ENCODE measurements at regions not wholly inside any gene's neighbourhood (a gene's known extent, or its start where the extent isn't known, plus 50 kb on each side); places are given as distances from the start of the nearest gene placed in this dataset.
"Not testable (repeated sequence)": the region's sequence is repeated elsewhere in the genome, so short reads cannot be mapped to it uniquely, and the experiment has no call there.

- Mint-ChIP-seq H3K9me3 (peaks cover 10% of the 10 kb centered on the region), H3K36me3 (ENCODE audit: low read depth) (peaks cover 50% of the 10 kb centered on the region), H3K4me1 (ENCODE audit: low read depth) (peaks cover 23% of the 10 kb centered on the region), H3K27ac (no peak overlapping the region), H3K4me3 (no peak overlapping the region), H3K27me3 (ENCODE audit: low read depth) (no peaks in the 10 kb centered on the region)
Measured at GRCh38 chr12:124478416-124478815, 89.0 kb downstream of the NCOR2 start.

- Mint-ChIP-seq H3K27me3 (ENCODE audit: low read depth) (no peaks in the 10 kb centered on the region), H3K27ac (no peak overlapping the region), H3K36me3 (ENCODE audit: low read depth) (peaks cover 59% of the 10 kb centered on the region), H3K9me3 (peaks cover 19% of the 10 kb centered on the region), H3K4me3 (no peak overlapping the region), H3K4me1 (ENCODE audit: low read depth) (peaks cover 23% of the 10 kb centered on the region)
Measured at GRCh38 chr12:124477107-124477915, 90.1 kb downstream of the NCOR2 start.

GRCh38 chr12:124476011-124476400, 91.4 kb downstream of the NCOR2 start:
- Mint-ChIP-seq H3K27ac (no peak overlapping the region), H3K27me3 (ENCODE audit: low read depth) (no peaks in the 10 kb centered on the region), H3K9me3 (peaks cover 19% of the 10 kb centered on the region), H3K4me3 (no peak overlapping the region), H3K4me1 (ENCODE audit: low read depth) (peaks cover 17% of the 10 kb centered on the region), H3K36me3 (ENCODE audit: low read depth) (peaks cover 65% of the 10 kb centered on the region)

GRCh38 chr12:124475295-124476010, 92.0 kb downstream of the NCOR2 start:
- peaks cover 13% of the 10 kb centered on the region for H3K4me1 Mint-ChIP-seq (ENCODE audit: low read depth)
- H3K27ac Mint-ChIP-seq = no peak overlapping the region
- H3K36me3 Mint-ChIP-seq (ENCODE audit: low read depth) = peaks cover 66% of the 10 kb centered on the region

DNA sequence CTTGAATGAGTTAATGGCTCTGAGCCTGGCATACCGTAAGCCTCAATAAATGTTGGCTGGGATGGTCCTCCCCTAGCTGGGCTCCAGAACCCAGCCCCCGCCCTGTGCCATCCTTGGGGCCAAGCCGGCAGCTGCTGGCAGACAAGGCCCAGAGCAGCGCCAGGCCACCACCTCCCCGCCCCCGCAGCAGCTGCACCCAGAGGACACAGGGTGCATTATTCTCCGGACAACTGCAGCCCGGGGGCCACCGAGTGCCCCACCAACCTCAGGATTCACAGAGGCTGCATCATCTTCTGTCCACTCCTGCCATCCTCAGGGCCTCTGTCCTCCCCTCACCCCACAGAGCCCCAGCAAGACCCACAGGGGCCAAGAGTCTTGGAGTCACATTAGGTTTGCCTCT, 92.7 kb downstream of the NCOR2 start:
- peaks cover 27% of the 10 kb centered on the region for H3K9me3 Mint-ChIP-seq
- H3K27ac Mint-ChIP-seq = no peak overlapping the region
- H3K4me1 Mint-ChIP-seq (ENCODE audit: low read depth) = peaks cover 10% of the 10 kb centered on the region
- no peaks in the 10 kb centered on the region for H3K27me3 Mint-ChIP-seq (ENCODE audit: low read depth)
- H3K4me3 Mint-ChIP-seq = no peak overlapping the region
- H3K36me3 Mint-ChIP-seq (ENCODE audit: low read depth) = peaks cover 70% of the 10 kb centered on the region

More at GRCh38 chr12:124475295-124476010, 92.0 kb downstream of the NCOR2 start:
- no peaks in the 10 kb centered on the region for H3K27me3 Mint-ChIP-seq (ENCODE audit: low read depth)
- H3K9me3 Mint-ChIP-seq = peaks cover 20% of the 10 kb centered on the region
- H3K4me3 Mint-ChIP-seq = no peak overlapping the region

DNA sequence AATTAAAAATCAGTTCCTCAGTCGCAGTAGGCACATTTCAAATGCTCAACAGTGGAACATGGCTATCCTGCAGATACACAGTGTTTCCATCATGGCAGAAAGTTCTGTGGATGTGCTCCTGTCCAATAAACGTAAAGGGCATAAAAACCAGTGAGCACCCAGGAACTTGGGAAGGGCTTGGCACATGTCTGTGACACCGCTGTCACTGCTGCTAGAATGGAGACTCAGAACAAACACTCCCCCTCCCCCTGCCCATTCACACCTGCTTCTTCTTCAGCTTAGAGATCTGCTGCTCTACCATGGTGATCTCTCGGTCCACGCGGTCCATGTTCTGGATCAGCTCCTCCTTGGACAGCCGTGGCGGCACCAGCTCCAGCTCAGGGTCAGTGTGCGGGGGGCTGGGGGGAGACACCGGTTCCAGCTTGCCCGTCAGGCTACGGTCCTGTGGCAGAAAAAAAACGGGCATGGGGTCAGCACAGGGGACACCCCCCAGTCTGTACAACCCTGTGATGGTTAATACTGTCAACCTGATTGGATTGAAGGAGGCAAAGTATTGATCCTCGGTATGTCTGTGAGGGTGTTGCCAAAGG, 94.6 kb downstream of the NCOR2 start:
- H3K36me3 Mint-ChIP-seq (ENCODE audit: low read depth) = peaks cover 70% of the 10 kb centered on the region
- H3K27ac Mint-ChIP-seq = no peak overlapping the region
- peaks cover under 1% of the 10 kb centered on the region for H3K4me1 Mint-ChIP-seq (ENCODE audit: low read depth)
- H3K9me3 Mint-ChIP-seq = peaks cover 36% of the 10 kb centered on the region
- no peak overlapping the region for H3K4me3 Mint-ChIP-seq
- H3K27me3 Mint-ChIP-seq (ENCODE audit: low read depth) = no peaks in the 10 kb centered on the region

- Mint-ChIP-seq H3K9me3 (peaks cover 36% of the 10 kb centered on the region), H3K36me3 (ENCODE audit: low read depth) (peaks cover 63% of the 10 kb centered on the region), H3K4me1 (ENCODE audit: low read depth) (peaks cover 5% of the 10 kb centered on the region), H3K27ac (no peak overlapping the region), H3K4me3 (no peak overlapping the region), H3K27me3 (ENCODE audit: low read depth) (no peaks in the 10 kb centered on the region)
Measured at GRCh38 chr12:124471828-124472227, 95.6 kb downstream of the NCOR2 start.

GRCh38 chr12:124470806-124471205, 96.6 kb downstream of the NCOR2 start:
- peaks cover 36% of the 10 kb centered on the region for H3K9me3 Mint-ChIP-seq
- H3K4me3 Mint-ChIP-seq = no peak overlapping the region
- H3K4me1 Mint-ChIP-seq (ENCODE audit: low read depth) = peaks cover 13% of the 10 kb centered on the region
- no peak overlapping the region for H3K27ac Mint-ChIP-seq
- peaks cover 62% of the 10 kb centered on the region for H3K36me3 Mint-ChIP-seq (ENCODE audit: low read depth)
- H3K27me3 Mint-ChIP-seq (ENCODE audit: low read depth) = no peaks in the 10 kb centered on the region

GRCh38 chr12:124470139-124470538, 97.3 kb downstream of the NCOR2 start:
- Mint-ChIP-seq H3K9me3 (peaks cover 36% of the 10 kb centered on the region), H3K4me3 (no peak overlapping the region), H3K27ac (no peak overlapping the region), H3K27me3 (ENCODE audit: low read depth) (no peaks in the 10 kb centered on the region), H3K36me3 (ENCODE audit: low read depth) (peaks cover 65% of the 10 kb centered on the region), H3K4me1 (ENCODE audit: low read depth) (peaks cover 18% of the 10 kb centered on the region)

- H3K9me3 Mint-ChIP-seq = peaks cover 43% of the 10 kb centered on the region
- peaks cover 69% of the 10 kb centered on the region for H3K36me3 Mint-ChIP-seq (ENCODE audit: low read depth)
- no peak overlapping the region for H3K4me3 Mint-ChIP-seq
- H3K4me1 Mint-ChIP-seq (ENCODE audit: low read depth) = peaks cover 19% of the 10 kb centered on the region
- H3K27ac Mint-ChIP-seq = no peak overlapping the region
- no peaks in the 10 kb centered on the region for H3K27me3 Mint-ChIP-seq (ENCODE audit: low read depth)
Measured at GRCh38 chr12:124469193-124469888, 98.1 kb downstream of the NCOR2 start.

- H3K4me1 Mint-ChIP-seq (ENCODE audit: low read depth) = peaks cover 23% of the 10 kb centered on the region
- H3K27me3 Mint-ChIP-seq (ENCODE audit: low read depth); H3K4me3 Mint-ChIP-seq: not testable (repeated sequence)
- peak overlapping the region; percentile 41 for H3K27ac Mint-ChIP-seq
- H3K9me3 Mint-ChIP-seq = peaks cover 25% of the 10 kb centered on the region
- peaks cover 58% of the 10 kb centered on the region for H3K36me3 Mint-ChIP-seq (ENCODE audit: low read depth)
Measured at GRCh38 chr12:124467549-124467948, 99.9 kb downstream of the NCOR2 start.

GRCh38 chr12:124466216-124467128, 100.9 kb downstream of the NCOR2 start:
- Mint-ChIP-seq H3K9me3 (peaks cover 25% of the 10 kb centered on the region), H3K4me1 (ENCODE audit: low read depth) (peaks cover 23% of the 10 kb centered on the region), H3K36me3 (ENCODE audit: low read depth) (peaks cover 49% of the 10 kb centered on the region), H3K27me3 (ENCODE audit: low read depth) (no peaks in the 10 kb centered on the region), H3K4me3 (peak overlapping the region; percentile 64), H3K27ac (peak overlapping the region; percentile 72)

DNA sequence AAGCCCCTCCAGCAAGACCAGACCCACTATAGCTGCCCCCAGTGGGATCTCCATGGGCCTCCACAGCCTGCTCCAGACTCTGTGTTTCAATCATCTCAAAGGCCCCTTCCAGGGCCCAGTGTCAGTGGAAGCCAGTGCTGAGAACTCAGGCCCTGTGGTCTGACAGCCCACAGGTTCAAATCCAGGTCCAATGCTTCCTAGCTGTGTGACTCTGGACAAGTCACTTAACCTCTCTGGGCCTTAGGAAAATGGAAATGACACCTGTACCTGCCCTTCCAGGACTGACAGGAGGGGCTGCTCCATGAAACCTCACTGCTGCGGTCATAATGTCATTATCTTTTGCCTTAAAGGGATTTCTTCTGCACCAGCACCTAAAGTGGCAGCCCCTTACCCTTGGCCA, 101.9 kb downstream of the NCOR2 start:
- H3K27ac Mint-ChIP-seq = no peak overlapping the region

More for the DNA sequence above, 101.9 kb downstream of the NCOR2 start:
- Mint-ChIP-seq H3K36me3 (ENCODE audit: low read depth) (peaks cover 44% of the 10 kb centered on the region), H3K27me3 (ENCODE audit: low read depth) (no peaks in the 10 kb centered on the region), H3K4me1 (ENCODE audit: low read depth) (peaks cover 23% of the 10 kb centered on the region), H3K4me3 (no peak overlapping the region), H3K9me3 (peaks cover 24% of the 10 kb centered on the region)
